A549 (cell line): ENCODE measurements at regions not wholly inside any gene's neighbourhood (a gene's known extent, or its start where the extent isn't known, plus 50 kb on each side); places are given as distances from the start of the nearest gene placed in this dataset.

Experiments used
- ATAC-seq, 2 experiments: fragments of 200-7000 bp in 1 of 2; fragments of >200 bp in 1 of 2; cut with Nextera tagmentation in 1 of 2; cut with Tn5 transposase in 1 of 2; 3 replicates each; pipeline versions ENCODE4 v1.8.0 to v1.9.1; 2018 to 2020; ENCODE audit warnings: mild to moderate bottlenecking in 1 of 2, moderate library complexity in 1 of 2
- CTCF ChIA-PET: fragments of 300-600 bp; sonication (Branson Sonifier 250); formaldehyde crosslinking; extraction: SDS; loops from one replicate; lab custom pipeline; 2021; ENCODE audit warnings: antibody characterized with exemption, inconsistent platforms; lab: Yijun Ruan, JAX
- POLR2A ChIA-PET: fragments of 350-600 bp; formaldehyde crosslinking; extraction: SDS; loops from one replicate; lab custom pipeline; 2021; ENCODE audit warnings: antibody characterized with exemption, inconsistent platforms; lab: Yijun Ruan, JAX
- DNase-seq, 2 experiments: peaks; one replicate each; pipeline versions ENCODE4 v3.0.0 to v3.0.0-alpha.2; 2011 to 2016; ENCODE audit warnings: low read depth in 1 of 2, low spot score in 1 of 2
- FAIRE-seq: peaks from 2 replicates; lab custom pipeline; 2011; peaks lifted over from hg19 to GRCh38; lab: Jason Lieb, UNC
- H3K27ac ChIP-seq, 2 experiments: fragments of >200 bp; sonication (Bioruptor Twin); formaldehyde crosslinking; 3 replicates each; pipeline ENCODE4 v1.5.1; 2016 to 2017
- H3K4me1 ChIP-seq: fragments of >200 bp; sonication (Bioruptor Twin); formaldehyde crosslinking; 3 replicates; pipeline ENCODE4 v1.6.1; 2016
- H3K4me2 ChIP-seq: fragments of >200 bp; sonication (Bioruptor Twin); formaldehyde crosslinking; 3 replicates; pipeline ENCODE4 v1.6.1; 2016
- H3K4me3 ChIP-seq: fragments of >200 bp; sonication (Bioruptor Twin); formaldehyde crosslinking; 3 replicates; pipeline ENCODE4 v1.5.1; 2016
- H3K9me3 ChIP-seq: fragments of >200 bp; sonication (Bioruptor Twin); formaldehyde crosslinking; 3 replicates; pipeline ENCODE4 v1.6.1; 2016
- ATOH8 ChIP-seq: fragments of 250-450 bp; sonication (Bioruptor Pico); IDR thresholded peaks from 2 replicates; pipeline ENCODE4 v1.5.0; 2020; ENCODE audit warnings: low read depth, mild to moderate bottlenecking, moderate library complexity
- EHF ChIP-seq: fragments of 250-450 bp; sonication (Bioruptor Pico); IDR thresholded peaks from 2 replicates; pipeline ENCODE4 v1.5.0; 2020; ENCODE audit warnings: mild to moderate bottlenecking
- EHMT2 ChIP-seq: fragments of 200-600 bp; sonication (generic); IDR thresholded peaks from 2 replicates; pipeline ENCODE4 v1.6.1; 2016; ENCODE audit warnings: antibody characterized with exemption, low read depth, mild to moderate bottlenecking, moderate library complexity
- ESRRA ChIP-seq: fragments of 150-350 bp; IDR thresholded peaks from 2 replicates; pipeline ENCODE4 v1.6.1; 2014; ENCODE audit warnings: mild to moderate bottlenecking, low read length, borderline replicate concordance
- FOSB ChIP-seq: fragments of 250-450 bp; sonication (Bioruptor Pico); IDR thresholded peaks from 2 replicates; pipeline ENCODE4 v1.5.0; 2020; ENCODE audit warnings: mild to moderate bottlenecking, moderate library complexity
- FOSL2 ChIP-seq, 2 experiments: fragments of 450-650 bp in 1 of 2; fragments of >200 bp in 1 of 2; sonication (Bioruptor Twin) in 1 of 2; formaldehyde crosslinking; IDR thresholded peaks; 2 replicates each; pipeline versions ENCODE4 v1.5.0 to v1.6.1; 2016 to 2020; ENCODE audit warnings: mild to moderate bottlenecking in 1 of 2, moderate library complexity in 1 of 2
- HDAC2 ChIP-seq: fragments of 200-600 bp; sonication (generic); IDR thresholded peaks from 2 replicates; pipeline ENCODE4 v1.6.1; 2016
- HOXA7 ChIP-seq: fragments of 250-450 bp; sonication (Bioruptor Pico); IDR thresholded peaks from 2 replicates; pipeline ENCODE4 v1.5.0; 2020; ENCODE audit warnings: mild to moderate bottlenecking, moderate library complexity
- HOXB13 ChIP-seq: fragments of 250-450 bp; sonication (Bioruptor Pico); IDR thresholded peaks from 2 replicates; pipeline ENCODE4 v1.5.0; 2020; ENCODE audit warnings: low read depth, mild to moderate bottlenecking, moderate library complexity
- KDM1A ChIP-seq: fragments of 200-600 bp; sonication (generic); IDR thresholded peaks from 2 replicates; pipeline ENCODE4 v1.6.1; 2016; ENCODE audit warnings: low read depth, mild to moderate bottlenecking
- KDM5A ChIP-seq: fragments of 200-600 bp; sonication (generic); IDR thresholded peaks from 2 replicates; pipeline ENCODE4 v1.6.1; 2016; ENCODE audit warnings: antibody characterized with exemption, mild to moderate bottlenecking
- MAFK ChIP-seq: fragments of 450-650 bp; IDR thresholded peaks from 2 replicates; pipeline ENCODE4 v1.6.1; 2014; ENCODE audit not compliant: partially characterized antibody
- MAZ ChIP-seq: fragments of 150-350 bp; IDR thresholded peaks from 2 replicates; pipeline ENCODE4 v1.6.1; 2014; ENCODE audit warnings: antibody characterized with exemption, low read depth, low read length, borderline replicate concordance
- MYC ChIP-seq: IDR thresholded peaks from 2 replicates; pipeline ENCODE4 v1.6.1; 2012; ENCODE audit warnings: mild to moderate bottlenecking, inconsistent platforms, low read length, improper control_type of control experiment, borderline replicate concordance
- NFE2L2 ChIP-seq: fragments of 150-350 bp; conservative IDR thresholded peaks from 2 replicates; pipeline ENCODE4 v1.6.1; 2014; ENCODE audit warnings: low read length
- NPAS2 ChIP-seq: fragments of 250-450 bp; sonication (Bioruptor Pico); IDR thresholded peaks from 2 replicates; pipeline ENCODE4 v1.8.0; 2022; ENCODE audit warnings: mild to moderate bottlenecking, moderate library complexity, borderline replicate concordance
- NR3C1 ChIP-seq: fragments of >200 bp; sonication (Bioruptor Twin); formaldehyde crosslinking; IDR thresholded peaks from 3 replicates; pipeline ENCODE4 v1.6.1; 2017
- PHF8 ChIP-seq: fragments of 200-600 bp; sonication (generic); IDR thresholded peaks from 2 replicates; pipeline ENCODE4 v1.6.1; 2016; ENCODE audit warnings: low read depth, mild to moderate bottlenecking, antibody characterized with exemption, moderate library complexity, borderline replicate concordance
- POLR2AphosphoS2 ChIP-seq: conservative IDR thresholded peaks from 2 replicates; pipeline ENCODE4 v1.6.1; 2012; ENCODE audit warnings: low read length, improper control_type of control experiment, inconsistent platforms
- ZC3H11A ChIP-seq: fragments of 450-650 bp; IDR thresholded peaks from 2 replicates; pipeline ENCODE4 v1.6.1; 2014; ENCODE audit warnings: antibody characterized with exemption, mild to moderate bottlenecking
- ZFP36 ChIP-seq: fragments of 450-650 bp; IDR thresholded peaks from 2 replicates; pipeline ENCODE4 v1.6.1; 2014; ENCODE audit warnings: borderline replicate concordance; ENCODE audit not compliant: partially characterized antibody
- WGBS: methylation state at CpG from one replicate; pipeline ENCODE4 v1.1.6; 2017; ENCODE audit errors: missing lambda C conversion rate; 5-methylcytosine and 5-hydroxymethylcytosine counted together
- TF ChIP-seq, protein P1 (sequence below): fragments of 150-350 bp; IDR thresholded peaks from 2 replicates; pipeline ENCODE4 v1.6.1; 2014; ENCODE audit warnings: low read depth, mild to moderate bottlenecking, low read length
- TF ChIP-seq, protein P2 (sequence below): fragments of 200-600 bp; sonication (generic); IDR thresholded peaks from 2 replicates; pipeline ENCODE4 v1.6.1; 2016; ENCODE audit warnings: antibody characterized with exemption, mild to moderate bottlenecking, moderate library complexity
- TF ChIP-seq, protein P3 (sequence below): fragments of 450-650 bp; IDR thresholded peaks from 2 replicates; pipeline ENCODE4 v1.6.1; 2014; ENCODE audit warnings: antibody characterized with exemption

- CTCF ChIA-PET: no interaction called here
- POLR2A ChIA-PET: no interaction called here
- no peaks in the 10 kb centered on the region for H3K4me1 ChIP-seq
- DNase-seq (no peak), ATAC-seq (no peak), FAIRE-seq (no peak)
- no peak overlapping the region for H3K4me2 ChIP-seq
- H3K4me3 ChIP-seq: no peak overlapping the region
- TF ChIP-seq EHF (no peak), ATOH8 (CRISPR knock-in tag) (no peak), HDAC2 (no peak), KDM1A (no peak), ESRRA (no peak)
- no peak overlapping the region for H3K27ac ChIP-seq
- peaks cover 13% of the 10 kb centered on the region for H3K9me3 ChIP-seq
Observed at GRCh38 chr14:80446356-80446755, 235.1 kb upstream of the DIO2 start.

GRCh38 chr14:80445605-80446004 is 234.3 kb upstream of the DIO2 start:
- H3K4me1 ChIP-seq: no peaks in the 10 kb centered on the region
- H3K9me3 ChIP-seq: peaks cover 7% of the 10 kb centered on the region
- 87% methylated on average over 3 of the region's 3 CpGs for WGBS
- CTCF ChIA-PET: interaction anchor here (0.6 kb wide), 1 partner anchor 141 kb away, joined by 3 read pairs; no protein-coding TSS in a partner anchor
- FAIRE-seq (no peak), ATAC-seq (no peak), DNase-seq (no peak)
- H3K27ac ChIP-seq: no peak overlapping the region
- POLR2A ChIA-PET: no interaction called here
- no peak overlapping the region for H3K4me2 ChIP-seq
- no peak for TF ChIP-seq KDM5A
- no peak for TF ChIP-seq HOXA7
- no peak for TF ChIP-seq NPAS2 (CRISPR knock-in tag)
- no peak for TF ChIP-seq EHMT2
- no peak for TF ChIP-seq ZFP36
- TF ChIP-seq ZC3H11A: no peak
- no peak for TF ChIP-seq FOSB (CRISPR knock-in tag)
- TF ChIP-seq MAZ: no peak
- no peak for TF ChIP-seq HOXB13 (CRISPR knock-in tag)
- TF ChIP-seq ATOH8 (CRISPR knock-in tag): no peak
- no peak for TF ChIP-seq MYC
- no peak overlapping the region for H3K4me3 ChIP-seq

- ChIA-PET CTCF (no interaction called here), POLR2A (no interaction called here)
- Histone ChIP-seq H3K27ac (peak overlapping the region; percentile 54 to 63), H3K4me1 (peaks cover 12% of the 10 kb centered on the region; the same call in 1 of the 3 replicates), H3K4me2 (0 out of 3 replicates have a peak overlapping the region, but pooled peaks have one; percentile 10), H3K9me3 (peaks cover 5% of the 10 kb centered on the region; the same call in 1 of the 3 replicates), H3K4me3 (no peak overlapping the region)
- WGBS: 100% methylated on average over 1 of the region's 1 CpG
- ATAC-seq: peak; percentile 80 to 91
- peak in 1 of 2 experiments; percentile 70 for DNase-seq
- no peak for TF ChIP-seq FOSL2 (IDR thresholded peaks at IDR 0.05)
- TF ChIP-seq FOSL2 (CRISPR knock-in tag; IDR thresholded peaks at IDR 0.05): peak; percentile 37; the same call in 1 of the 2 replicates
- TF ChIP-seq NR3C1: no peak
- TF ChIP-seq, protein P1, sequence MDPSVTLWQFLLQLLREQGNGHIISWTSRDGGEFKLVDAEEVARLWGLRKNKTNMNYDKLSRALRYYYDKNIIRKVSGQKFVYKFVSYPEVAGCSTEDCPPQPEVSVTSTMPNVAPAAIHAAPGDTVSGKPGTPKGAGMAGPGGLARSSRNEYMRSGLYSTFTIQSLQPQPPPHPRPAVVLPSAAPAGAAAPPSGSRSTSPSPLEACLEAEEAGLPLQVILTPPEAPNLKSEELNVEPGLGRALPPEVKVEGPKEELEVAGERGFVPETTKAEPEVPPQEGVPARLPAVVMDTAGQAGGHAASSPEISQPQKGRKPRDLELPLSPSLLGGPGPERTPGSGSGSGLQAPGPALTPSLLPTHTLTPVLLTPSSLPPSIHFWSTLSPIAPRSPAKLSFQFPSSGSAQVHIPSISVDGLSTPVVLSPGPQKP: no peak
- TF ChIP-seq POLR2AphosphoS2: no peak
- TF ChIP-seq, protein P2, sequence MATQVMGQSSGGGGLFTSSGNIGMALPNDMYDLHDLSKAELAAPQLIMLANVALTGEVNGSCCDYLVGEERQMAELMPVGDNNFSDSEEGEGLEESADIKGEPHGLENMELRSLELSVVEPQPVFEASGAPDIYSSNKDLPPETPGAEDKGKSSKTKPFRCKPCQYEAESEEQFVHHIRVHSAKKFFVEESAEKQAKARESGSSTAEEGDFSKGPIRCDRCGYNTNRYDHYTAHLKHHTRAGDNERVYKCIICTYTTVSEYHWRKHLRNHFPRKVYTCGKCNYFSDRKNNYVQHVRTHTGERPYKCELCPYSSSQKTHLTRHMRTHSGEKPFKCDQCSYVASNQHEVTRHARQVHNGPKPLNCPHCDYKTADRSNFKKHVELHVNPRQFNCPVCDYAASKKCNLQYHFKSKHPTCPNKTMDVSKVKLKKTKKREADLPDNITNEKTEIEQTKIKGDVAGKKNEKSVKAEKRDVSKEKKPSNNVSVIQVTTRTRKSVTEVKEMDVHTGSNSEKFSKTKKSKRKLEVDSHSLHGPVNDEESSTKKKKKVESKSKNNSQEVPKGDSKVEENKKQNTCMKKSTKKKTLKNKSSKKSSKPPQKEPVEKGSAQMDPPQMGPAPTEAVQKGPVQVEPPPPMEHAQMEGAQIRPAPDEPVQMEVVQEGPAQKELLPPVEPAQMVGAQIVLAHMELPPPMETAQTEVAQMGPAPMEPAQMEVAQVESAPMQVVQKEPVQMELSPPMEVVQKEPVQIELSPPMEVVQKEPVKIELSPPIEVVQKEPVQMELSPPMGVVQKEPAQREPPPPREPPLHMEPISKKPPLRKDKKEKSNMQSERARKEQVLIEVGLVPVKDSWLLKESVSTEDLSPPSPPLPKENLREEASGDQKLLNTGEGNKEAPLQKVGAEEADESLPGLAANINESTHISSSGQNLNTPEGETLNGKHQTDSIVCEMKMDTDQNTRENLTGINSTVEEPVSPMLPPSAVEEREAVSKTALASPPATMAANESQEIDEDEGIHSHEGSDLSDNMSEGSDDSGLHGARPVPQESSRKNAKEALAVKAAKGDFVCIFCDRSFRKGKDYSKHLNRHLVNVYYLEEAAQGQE: no peak
- TF ChIP-seq NFE2L2: peak; percentile 34; the same call in 1 of the 2 replicates
- TF ChIP-seq MAFK: peak; percentile 80
- TF ChIP-seq EHF: no peak
- no peak for TF ChIP-seq MAZ
- TF ChIP-seq, protein P3, sequence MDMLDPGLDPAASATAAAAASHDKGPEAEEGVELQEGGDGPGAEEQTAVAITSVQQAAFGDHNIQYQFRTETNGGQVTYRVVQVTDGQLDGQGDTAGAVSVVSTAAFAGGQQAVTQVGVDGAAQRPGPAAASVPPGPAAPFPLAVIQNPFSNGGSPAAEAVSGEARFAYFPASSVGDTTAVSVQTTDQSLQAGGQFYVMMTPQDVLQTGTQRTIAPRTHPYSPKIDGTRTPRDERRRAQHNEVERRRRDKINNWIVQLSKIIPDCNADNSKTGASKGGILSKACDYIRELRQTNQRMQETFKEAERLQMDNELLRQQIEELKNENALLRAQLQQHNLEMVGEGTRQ: no peak
- no peak for TF ChIP-seq PHF8
- FAIRE-seq: no peak
Observed at GRCh38 chr14:80434574-80435321, 223.4 kb upstream of the DIO2 start.
